ENCODE measurements at regions not wholly inside any gene's neighbourhood (a gene's known extent, or its start where the extent isn't known, plus 50 kb on each side); places are given as distances from the start of the nearest gene placed in this dataset.
A peak's percentile ranks its signal among the peaks of the same experiment; 100 is the strongest.

DNA sequence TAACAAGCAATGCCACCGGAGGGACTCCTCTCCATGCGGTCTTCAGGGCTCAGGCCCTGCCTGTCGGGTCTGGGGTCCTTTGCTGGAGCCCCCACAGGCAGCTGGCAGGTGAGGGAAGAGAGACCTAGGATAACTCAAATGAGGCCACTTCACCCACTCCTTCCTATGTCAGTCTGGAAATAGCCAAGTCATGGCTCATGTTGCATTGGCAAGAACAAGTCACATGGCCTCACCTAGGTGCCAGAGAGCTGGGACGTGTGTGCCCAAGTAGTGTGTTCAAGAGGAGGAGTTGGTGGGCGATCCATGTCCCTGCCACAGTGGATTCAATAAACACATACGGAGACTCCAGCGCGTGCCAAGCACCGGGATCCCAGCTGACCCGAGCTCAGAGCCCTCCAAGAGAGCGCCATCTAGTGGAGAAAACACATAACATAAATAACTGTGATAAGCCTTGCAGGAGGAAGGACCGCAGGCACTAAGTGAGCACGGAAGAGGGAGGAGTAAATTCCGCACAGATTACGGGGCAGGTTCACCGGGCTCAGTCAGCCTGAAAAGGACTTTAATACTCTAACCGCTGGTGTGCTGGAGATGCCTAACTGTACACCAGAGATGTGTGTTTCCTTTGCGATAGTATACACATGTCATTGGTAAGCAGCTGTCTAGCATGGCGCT, 580.8 kb downstream of the CCDC171 start:
- DNase-seq (ENCODE audit: extremely low read depth, low read depth) = no peak
- TF ChIP-seq, protein P1, sequence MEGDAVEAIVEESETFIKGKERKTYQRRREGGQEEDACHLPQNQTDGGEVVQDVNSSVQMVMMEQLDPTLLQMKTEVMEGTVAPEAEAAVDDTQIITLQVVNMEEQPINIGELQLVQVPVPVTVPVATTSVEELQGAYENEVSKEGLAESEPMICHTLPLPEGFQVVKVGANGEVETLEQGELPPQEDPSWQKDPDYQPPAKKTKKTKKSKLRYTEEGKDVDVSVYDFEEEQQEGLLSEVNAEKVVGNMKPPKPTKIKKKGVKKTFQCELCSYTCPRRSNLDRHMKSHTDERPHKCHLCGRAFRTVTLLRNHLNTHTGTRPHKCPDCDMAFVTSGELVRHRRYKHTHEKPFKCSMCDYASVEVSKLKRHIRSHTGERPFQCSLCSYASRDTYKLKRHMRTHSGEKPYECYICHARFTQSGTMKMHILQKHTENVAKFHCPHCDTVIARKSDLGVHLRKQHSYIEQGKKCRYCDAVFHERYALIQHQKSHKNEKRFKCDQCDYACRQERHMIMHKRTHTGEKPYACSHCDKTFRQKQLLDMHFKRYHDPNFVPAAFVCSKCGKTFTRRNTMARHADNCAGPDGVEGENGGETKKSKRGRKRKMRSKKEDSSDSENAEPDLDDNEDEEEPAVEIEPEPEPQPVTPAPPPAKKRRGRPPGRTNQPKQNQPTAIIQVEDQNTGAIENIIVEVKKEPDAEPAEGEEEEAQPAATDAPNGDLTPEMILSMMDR (IDR thresholded peaks at IDR 0.05; ENCODE audit: low read depth, low read length) = peak; percentile 48

DNA sequence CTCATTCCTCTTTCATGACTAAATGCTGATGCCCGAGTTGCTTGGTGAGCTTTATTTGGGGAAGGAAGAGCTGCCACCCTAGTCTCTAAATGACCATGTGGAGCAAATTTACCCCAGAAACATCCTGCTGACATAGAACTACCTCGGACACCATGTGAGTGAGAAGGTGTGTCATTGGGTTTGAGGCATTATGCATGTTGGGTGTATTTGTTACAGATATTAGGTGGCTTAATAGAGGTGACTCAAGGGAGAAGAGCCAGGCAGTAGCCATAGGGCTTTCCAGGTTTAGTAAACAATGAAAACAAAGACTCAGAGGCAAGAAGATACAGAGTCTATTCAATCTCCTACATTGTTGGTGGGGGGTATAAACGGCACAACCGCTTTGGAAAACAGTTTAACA, 581.5 kb downstream of the CCDC171 start:
- TF ChIP-seq, protein P1 (IDR thresholded peaks at IDR 0.05; ENCODE audit: low read depth, low read length) = no peak

DNA sequence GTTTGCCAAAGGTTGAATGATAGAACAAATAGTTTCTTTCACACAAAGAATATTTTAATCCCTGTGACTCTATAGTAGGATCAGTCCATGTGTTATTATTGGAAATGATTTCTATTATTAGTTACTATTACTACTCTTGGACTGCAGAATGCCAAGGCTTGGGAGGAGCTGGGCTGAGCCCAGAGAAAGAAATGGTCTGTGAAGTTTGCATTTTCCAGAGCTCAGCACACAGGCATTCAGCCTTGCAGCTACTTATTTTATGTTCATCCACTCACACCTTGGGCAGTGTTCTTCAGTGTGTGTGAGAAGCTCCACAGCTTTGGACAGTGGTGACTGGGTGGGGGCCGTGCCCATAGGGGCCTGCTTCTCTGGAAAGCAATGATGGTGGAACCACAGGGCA, 583.1 kb downstream of the CCDC171 start:
- DNase-seq (ENCODE audit: extremely low read depth, low read depth) = no peak
- TF ChIP-seq, protein P1 (IDR thresholded peaks at IDR 0.05; ENCODE audit: low read depth, low read length) = no peak

More for the DNA sequence above, 581.5 kb downstream of the CCDC171 start:
- DNase-seq (ENCODE audit: extremely low read depth, low read depth) = no peak

DNA sequence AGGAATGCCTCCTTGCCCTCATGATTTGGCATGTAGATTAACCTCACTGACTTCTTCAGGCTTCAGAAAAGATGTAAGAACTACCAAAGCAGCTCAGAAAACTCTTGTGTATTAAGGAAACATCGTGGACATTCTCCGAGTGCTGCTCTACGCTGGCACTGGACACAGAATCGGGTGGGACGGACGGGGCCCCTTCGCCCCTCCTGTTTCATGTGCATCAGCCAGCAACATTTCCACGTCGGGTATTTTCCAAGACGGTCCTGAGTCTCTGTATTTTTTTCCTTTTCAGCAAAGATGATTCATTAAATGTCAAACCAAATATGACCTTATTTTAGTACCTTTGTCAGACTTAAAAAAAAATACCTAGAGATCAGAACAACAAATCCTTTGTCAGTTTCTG, 583.6 kb downstream of the CCDC171 start:
- no peak for DNase-seq (ENCODE audit: extremely low read depth, low read depth)
- TF ChIP-seq, protein P1 (IDR thresholded peaks at IDR 0.05; ENCODE audit: low read depth, low read length) = no peak

- TF ChIP-seq, protein P1 (IDR thresholded peaks at IDR 0.05; ENCODE audit: low read depth, low read length) = no peak
- peak; percentile 32 for DNase-seq (ENCODE audit: extremely low read depth, low read depth)
Measured at GRCh38 chr9:16136961-16137360, 584.1 kb downstream of the CCDC171 start.

GRCh38 chr9:16138561-16139491, 586.0 kb downstream of the CCDC171 start:
- peak; percentile 22 for DNase-seq (ENCODE audit: extremely low read depth, low read depth)
- TF ChIP-seq, protein P1 (IDR thresholded peaks at IDR 0.05; ENCODE audit: low read depth, low read length) = no peak

- TF ChIP-seq, protein P1 (IDR thresholded peaks at IDR 0.05; ENCODE audit: low read depth, low read length) = no peak
- DNase-seq (ENCODE audit: extremely low read depth, low read depth) = no peak
Measured at GRCh38 chr9:16139774-16140173, 586.9 kb downstream of the CCDC171 start.
